ENCODE measurements at regions not wholly inside any gene's neighbourhood (a gene's known extent, or its start where the extent isn't known, plus 50 kb on each side); places are given as distances from the start of the nearest gene placed in this dataset.
"Not testable (repeated sequence)": the region's sequence is repeated elsewhere in the genome, so short reads cannot be mapped to it uniquely, and the experiment has no call there.

DNA sequence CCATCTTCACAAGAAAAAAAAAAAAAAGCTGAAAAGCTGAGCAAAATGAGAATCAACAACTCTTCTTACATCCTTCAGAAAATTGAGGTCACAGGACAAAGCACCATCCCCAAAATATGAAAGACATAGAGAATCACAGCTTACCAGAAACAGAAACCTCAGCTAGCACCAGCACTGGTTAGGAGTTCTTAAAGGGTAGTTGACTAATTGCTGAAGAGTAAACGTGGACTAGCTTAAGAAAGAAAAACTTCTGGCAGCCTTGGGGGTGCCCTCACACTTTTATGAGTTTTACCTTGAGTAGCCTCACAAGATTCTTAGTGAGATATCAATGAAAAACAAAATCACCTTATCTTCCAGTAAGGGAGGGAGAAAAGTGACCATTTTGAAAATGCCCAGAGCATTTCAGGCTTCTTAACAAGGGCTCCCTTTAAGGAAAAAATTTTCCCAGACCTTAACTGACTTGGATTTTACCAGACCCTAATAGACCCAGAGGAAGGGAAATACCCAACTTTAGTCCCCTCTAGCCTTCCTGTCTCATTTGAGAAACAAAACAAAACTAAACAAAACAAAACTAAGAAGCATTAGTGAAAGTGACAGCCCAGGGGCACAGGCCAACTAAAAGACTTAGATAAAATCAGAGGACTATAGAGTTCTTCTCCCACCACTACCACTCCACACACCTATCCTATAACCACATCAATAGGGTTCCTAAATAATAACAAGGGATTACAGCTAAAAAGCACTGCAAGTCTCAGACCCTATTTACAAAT, 888.6 kb downstream of the DIAPH3 start:
- H3K9me3 ChIP-seq (ENCODE audit: control insufficient read depth, insufficient read depth, low read length), result no peaks in the 10 kb centered on the region
- no CpG with 5 or more reads among the region's 1 CpG for WGBS (ENCODE audit: insufficient coverage)
- H3K4me3 ChIP-seq (ENCODE audit: low read depth, low read length), result no peak overlapping the region

DNA sequence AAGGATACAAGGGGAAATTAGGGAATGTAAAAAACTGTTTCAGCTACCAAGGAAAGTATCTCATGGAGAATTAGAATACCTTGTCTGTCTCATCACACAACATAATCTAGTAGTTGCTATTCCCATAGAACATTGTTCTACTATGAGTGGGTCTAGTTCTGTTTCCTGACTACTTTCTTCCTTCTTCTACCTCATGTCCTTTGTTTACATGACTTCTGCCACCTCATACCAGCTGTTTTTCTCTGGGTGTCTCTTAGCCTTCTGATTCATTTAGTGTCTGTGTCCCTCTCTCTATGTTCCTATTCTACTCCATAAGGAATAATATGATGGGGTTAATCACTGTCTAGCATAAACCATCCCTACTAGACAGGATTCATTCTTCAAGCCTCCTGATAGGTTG, 887.3 kb downstream of the DIAPH3 start:
- no peaks in the 10 kb centered on the region for H3K9me3 ChIP-seq (ENCODE audit: control insufficient read depth, insufficient read depth, low read length)
- DNase-seq (ENCODE audit: low read depth in 4 of 6, low spot score in 6 of 6), result no peak
- H3K36me3 ChIP-seq (ENCODE audit: control insufficient read depth, insufficient read depth, low read length), result no peaks in the 10 kb centered on the region
- H3K4me3 ChIP-seq (ENCODE audit: low read depth, low read length), result no peak overlapping the region
- H3K4me1 ChIP-seq (ENCODE audit: control insufficient read depth, insufficient read depth, low read length), result no peaks in the 10 kb centered on the region
- no peaks in the 10 kb centered on the region for H3K27me3 ChIP-seq (ENCODE audit: control insufficient read depth, insufficient read depth, low read length)
- H3K27ac ChIP-seq (ENCODE audit: low read depth, low read length), result no peak overlapping the region

More for the DNA sequence above, 888.6 kb downstream of the DIAPH3 start:
- Histone ChIP-seq H3K36me3 (ENCODE audit: control insufficient read depth, insufficient read depth, low read length) (no peaks in the 10 kb centered on the region), H3K27me3 (ENCODE audit: control insufficient read depth, insufficient read depth, low read length) (no peaks in the 10 kb centered on the region), H3K4me1 (ENCODE audit: control insufficient read depth, insufficient read depth, low read length) (no peaks in the 10 kb centered on the region), H3K27ac (ENCODE audit: low read depth, low read length) (no peak overlapping the region)
- no peak for DNase-seq (ENCODE audit: low read depth in 4 of 6, low spot score in 6 of 6)

DNA sequence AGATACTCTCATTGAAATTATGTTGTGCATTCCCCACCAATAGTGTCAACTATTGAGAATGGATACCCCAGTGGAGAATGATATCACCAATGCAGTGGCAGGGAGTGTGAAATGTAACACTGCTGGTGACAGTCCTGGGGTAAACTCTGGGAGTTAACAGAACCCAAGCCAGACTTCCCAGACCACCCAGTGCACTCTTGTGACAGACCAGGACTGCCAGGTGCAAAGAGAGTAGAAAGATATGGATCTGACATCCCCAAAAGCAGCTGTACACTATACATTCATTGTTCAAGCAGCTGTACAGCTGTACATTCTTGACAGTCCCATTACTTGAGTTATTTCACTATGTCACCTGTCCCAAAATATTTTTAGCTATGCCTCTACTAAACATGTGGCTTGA, 886.6 kb downstream of the DIAPH3 start:
- DNase-seq (ENCODE audit: low read depth in 4 of 6, low spot score in 6 of 6), result no peak
- no peak overlapping the region for H3K4me3 ChIP-seq (ENCODE audit: low read depth, low read length)
- no peaks in the 10 kb centered on the region for H3K36me3 ChIP-seq (ENCODE audit: control insufficient read depth, insufficient read depth, low read length)
- no peak overlapping the region for H3K27ac ChIP-seq (ENCODE audit: low read depth, low read length)
- H3K9me3 ChIP-seq (ENCODE audit: control insufficient read depth, insufficient read depth, low read length), result no peaks in the 10 kb centered on the region
- no peaks in the 10 kb centered on the region for H3K4me1 ChIP-seq (ENCODE audit: control insufficient read depth, insufficient read depth, low read length)
- H3K27me3 ChIP-seq (ENCODE audit: control insufficient read depth, insufficient read depth, low read length), result no peaks in the 10 kb centered on the region

DNA sequence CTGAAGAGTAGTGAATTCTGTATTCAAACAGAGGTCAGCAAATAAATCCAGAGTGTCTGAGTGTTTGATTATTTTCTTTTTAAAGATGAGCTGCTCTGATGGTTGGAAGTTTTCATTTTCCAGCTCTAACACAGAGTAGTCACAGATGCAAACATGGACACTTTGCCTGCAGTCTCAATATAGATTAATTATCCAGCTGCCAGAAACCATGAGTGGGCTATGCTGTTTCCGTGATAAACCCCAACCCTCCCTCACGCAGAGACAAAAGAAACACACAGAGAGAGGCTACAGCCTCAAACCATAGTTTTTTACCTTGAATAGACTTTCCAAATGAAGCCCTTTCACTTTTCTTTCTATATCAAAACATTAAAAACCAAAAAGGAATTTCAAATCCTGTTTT, 884.7 kb downstream of the DIAPH3 start:
- peak in 2 of 6 donors; percentile 32 to 72 for DNase-seq (ENCODE audit: low read depth in 4 of 6, low spot score in 6 of 6)
- no peak overlapping the region for H3K27ac ChIP-seq (ENCODE audit: low read depth, low read length)
- H3K4me3 ChIP-seq (ENCODE audit: low read depth, low read length), result no peak overlapping the region
- no peaks in the 10 kb centered on the region for H3K27me3 ChIP-seq (ENCODE audit: control insufficient read depth, insufficient read depth, low read length)
- H3K36me3 ChIP-seq (ENCODE audit: control insufficient read depth, insufficient read depth, low read length), result no peaks in the 10 kb centered on the region
- H3K4me1 ChIP-seq (ENCODE audit: control insufficient read depth, insufficient read depth, low read length), result no peaks in the 10 kb centered on the region
- WGBS (ENCODE audit: insufficient coverage), result 32% methylated on average over 2 of the region's 2 CpGs
- no peaks in the 10 kb centered on the region for H3K9me3 ChIP-seq (ENCODE audit: control insufficient read depth, insufficient read depth, low read length)

DNA sequence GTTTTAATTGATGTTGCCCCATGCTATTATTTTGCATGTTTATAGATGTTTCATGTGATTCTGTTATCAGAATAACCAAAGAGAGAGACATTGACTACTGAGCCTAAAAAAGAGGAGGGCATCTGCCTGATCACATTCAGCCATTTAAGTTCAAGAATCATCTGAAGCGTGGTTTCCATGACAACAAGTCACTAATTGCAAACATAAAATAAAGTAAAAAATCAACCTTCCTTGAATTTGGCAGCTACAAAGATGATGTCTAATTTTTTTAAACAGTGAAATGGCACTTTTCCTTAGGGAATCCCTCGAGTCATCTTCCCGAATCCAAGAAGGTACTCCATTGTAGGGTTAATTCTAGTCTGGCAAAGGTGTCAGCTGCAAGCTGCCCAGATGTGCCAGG, 884.2 kb downstream of the DIAPH3 start:
- peak in 2 of 6 donors; percentile 28 to 81 for DNase-seq (ENCODE audit: low read depth in 4 of 6, low spot score in 6 of 6)
- Histone ChIP-seq H3K4me1 (ENCODE audit: control insufficient read depth, insufficient read depth, low read length) (no peaks in the 10 kb centered on the region), H3K9me3 (ENCODE audit: control insufficient read depth, insufficient read depth, low read length) (no peaks in the 10 kb centered on the region), H3K27ac (ENCODE audit: low read depth, low read length) (no peak overlapping the region), H3K4me3 (ENCODE audit: low read depth, low read length) (no peak overlapping the region), H3K27me3 (ENCODE audit: control insufficient read depth, insufficient read depth, low read length) (no peaks in the 10 kb centered on the region), H3K36me3 (ENCODE audit: control insufficient read depth, insufficient read depth, low read length) (no peaks in the 10 kb centered on the region)
- WGBS (ENCODE audit: insufficient coverage), result no CpG with 5 or more reads among the region's 3 CpGs

DNA sequence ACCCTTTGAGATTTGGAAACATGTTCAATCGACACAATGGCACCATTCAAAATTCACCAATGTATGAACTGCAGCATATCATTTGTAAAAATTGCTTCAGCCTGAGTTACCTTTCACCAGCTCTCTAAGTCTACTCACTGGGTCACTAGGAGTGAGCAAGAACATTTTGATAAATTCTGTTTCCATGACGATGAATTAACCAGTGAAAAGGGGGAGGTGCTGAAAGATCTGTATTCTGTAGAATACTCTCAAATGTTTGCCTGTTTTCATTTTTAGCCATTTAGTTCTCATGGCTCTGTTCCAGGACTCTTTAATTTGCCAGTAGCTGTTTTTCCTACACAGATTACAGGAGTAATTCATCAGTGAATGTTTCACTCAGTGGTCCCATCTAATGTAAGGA, 883.4 kb downstream of the DIAPH3 start:
- H3K36me3 ChIP-seq (ENCODE audit: control insufficient read depth, insufficient read depth, low read length), result no peaks in the 10 kb centered on the region
- no peaks in the 10 kb centered on the region for H3K9me3 ChIP-seq (ENCODE audit: control insufficient read depth, insufficient read depth, low read length)
- no peaks in the 10 kb centered on the region for H3K4me1 ChIP-seq (ENCODE audit: control insufficient read depth, insufficient read depth, low read length)
- H3K27me3 ChIP-seq (ENCODE audit: control insufficient read depth, insufficient read depth, low read length), result no peaks in the 10 kb centered on the region
- peak in 2 of 6 donors; percentile 77 to 90 for DNase-seq (ENCODE audit: low read depth in 4 of 6, low spot score in 6 of 6)
- no peak overlapping the region for H3K27ac ChIP-seq (ENCODE audit: low read depth, low read length)
- WGBS (ENCODE audit: insufficient coverage), result 22% methylated on average over 1 of the region's 2 CpGs
- H3K4me3 ChIP-seq (ENCODE audit: low read depth, low read length), result no peak overlapping the region

DNA sequence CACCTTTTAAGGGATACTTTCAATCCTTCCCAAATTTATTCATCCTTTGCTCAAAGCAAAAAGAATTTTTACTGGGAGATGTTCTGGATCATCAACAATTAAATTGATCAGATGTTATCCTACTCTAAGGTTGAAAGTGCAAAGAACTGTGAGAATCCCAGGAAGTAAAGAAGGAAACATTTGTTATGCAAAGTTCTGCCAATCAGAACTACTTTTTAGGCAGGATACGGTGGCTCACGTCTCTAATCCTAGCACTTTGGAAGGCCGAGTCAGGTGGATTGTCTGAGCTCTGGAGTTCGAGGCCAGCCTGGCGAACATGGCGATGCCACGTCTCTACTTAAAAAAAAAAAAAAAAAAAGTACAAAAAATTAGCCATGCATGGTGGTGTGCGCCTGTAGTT, 882.3 kb downstream of the DIAPH3 start:
- WGBS (ENCODE audit: insufficient coverage), result 81% methylated on average over 3 of the region's 8 CpGs
- Histone ChIP-seq H3K27me3 (ENCODE audit: control insufficient read depth, insufficient read depth, low read length) (no peaks in the 10 kb centered on the region), H3K4me1 (ENCODE audit: control insufficient read depth, insufficient read depth, low read length) (no peaks in the 10 kb centered on the region), H3K4me3 (ENCODE audit: low read depth, low read length) (no peak overlapping the region), H3K9me3 (ENCODE audit: control insufficient read depth, insufficient read depth, low read length) (no peaks in the 10 kb centered on the region), H3K36me3 (ENCODE audit: control insufficient read depth, insufficient read depth, low read length) (no peaks in the 10 kb centered on the region), H3K27ac (ENCODE audit: low read depth, low read length) (no peak overlapping the region)
- DNase-seq (ENCODE audit: low read depth in 4 of 6, low spot score in 6 of 6), result no peak

DNA sequence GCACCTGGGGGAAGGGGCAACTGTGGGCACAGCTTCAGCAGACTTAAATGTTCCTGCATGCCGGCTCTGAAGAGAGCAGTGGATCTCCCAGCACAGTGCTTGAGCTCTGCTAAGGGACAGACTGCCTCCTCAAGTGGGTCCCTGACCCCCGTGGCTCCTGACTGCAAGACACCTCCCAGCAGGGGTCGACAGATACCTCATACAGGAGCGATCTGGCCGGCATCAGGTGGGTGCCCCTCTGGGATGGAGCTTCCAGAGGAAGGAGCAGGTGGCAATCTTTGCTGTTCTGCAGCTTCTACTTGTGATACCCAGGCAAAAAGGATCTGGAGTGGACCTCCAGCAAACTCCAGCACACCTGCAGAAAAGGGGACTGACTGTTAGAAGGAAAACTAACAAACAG, 871.5 kb downstream of the DIAPH3 start:
- H3K36me3 ChIP-seq (ENCODE audit: control insufficient read depth, insufficient read depth, low read length); H3K4me1 ChIP-seq (ENCODE audit: control insufficient read depth, insufficient read depth, low read length); DNase-seq (ENCODE audit: low read depth in 4 of 6, low spot score in 6 of 6); H3K4me3 ChIP-seq (ENCODE audit: low read depth, low read length); H3K27me3 ChIP-seq (ENCODE audit: control insufficient read depth, insufficient read depth, low read length); H3K9me3 ChIP-seq (ENCODE audit: control insufficient read depth, insufficient read depth, low read length); H3K27ac ChIP-seq (ENCODE audit: low read depth, low read length): not testable (repeated sequence)
- 94% methylated on average over 4 of the region's 5 CpGs for WGBS (ENCODE audit: insufficient coverage)

DNA sequence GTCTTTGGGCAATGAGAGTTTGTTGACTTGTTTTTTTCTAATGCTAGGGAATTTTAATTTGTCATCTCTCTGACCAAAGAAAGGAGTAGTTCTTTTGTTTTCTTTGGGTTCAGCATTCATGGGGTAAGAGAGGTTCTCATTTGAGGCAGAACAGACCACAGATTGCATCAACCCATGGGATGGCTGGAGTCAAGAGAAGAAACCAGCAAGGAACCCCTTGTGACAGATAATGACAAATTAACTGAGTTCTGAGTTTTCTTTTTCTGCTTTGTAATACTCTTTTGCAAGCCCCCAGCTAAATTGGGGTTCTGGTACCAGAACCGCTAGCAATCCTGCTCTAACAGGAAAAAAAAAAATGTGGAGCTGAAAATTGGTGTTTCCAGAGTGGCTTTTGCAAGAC, 864.1 kb downstream of the DIAPH3 start:
- 100% methylated on average over 1 of the region's 1 CpG for WGBS (ENCODE audit: insufficient coverage)
- Histone ChIP-seq H3K4me3 (ENCODE audit: low read depth, low read length) (no peak overlapping the region), H3K27ac (ENCODE audit: low read depth, low read length) (no peak overlapping the region), H3K36me3 (ENCODE audit: control insufficient read depth, insufficient read depth, low read length) (no peaks in the 10 kb centered on the region), H3K4me1 (ENCODE audit: control insufficient read depth, insufficient read depth, low read length) (peaks cover 5% of the 10 kb centered on the region), H3K9me3 (ENCODE audit: control insufficient read depth, insufficient read depth, low read length) (no peaks in the 10 kb centered on the region), H3K27me3 (ENCODE audit: control insufficient read depth, insufficient read depth, low read length) (no peaks in the 10 kb centered on the region)
- no peak for DNase-seq (ENCODE audit: low read depth in 4 of 6, low spot score in 6 of 6)

DNA sequence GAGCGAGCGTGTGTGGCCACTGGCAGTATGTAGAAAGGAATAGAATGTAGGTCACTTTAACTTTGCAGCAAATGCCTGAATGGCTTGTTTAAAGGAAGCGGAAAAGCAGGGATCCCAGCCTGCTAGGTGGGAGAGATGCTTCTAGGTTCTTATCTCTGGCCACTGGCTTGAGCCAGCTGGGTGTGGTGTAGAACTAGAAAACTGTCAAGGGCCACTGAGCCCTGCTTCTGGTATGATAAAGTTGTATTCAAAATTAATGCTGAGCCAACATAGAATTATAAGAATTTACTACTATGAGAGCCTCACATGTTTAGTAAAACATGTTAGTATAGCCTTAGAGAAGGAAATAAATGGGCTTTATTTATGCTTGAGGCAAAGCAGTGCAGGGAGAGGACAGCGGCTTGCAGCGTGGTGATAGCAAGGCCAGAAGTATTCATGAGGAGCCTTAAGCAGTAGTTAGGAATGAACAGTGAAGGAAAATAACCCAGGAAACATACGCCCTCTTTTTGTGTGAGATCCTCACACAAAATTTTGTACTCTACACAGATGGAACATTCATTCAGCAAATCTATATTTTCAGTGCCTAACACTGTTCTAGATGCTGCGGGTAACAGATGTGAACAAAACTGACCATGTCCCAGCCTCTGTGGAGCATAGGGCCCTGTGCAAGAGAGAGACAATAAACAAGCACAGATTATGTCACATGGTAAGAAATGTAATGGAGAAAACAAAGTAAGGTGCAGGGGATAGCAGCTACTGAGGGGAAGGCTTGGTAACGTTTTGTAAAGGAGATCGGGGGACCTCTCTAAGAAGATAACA, 863.2 kb downstream of the DIAPH3 start:
- no peaks in the 10 kb centered on the region for H3K27me3 ChIP-seq (ENCODE audit: control insufficient read depth, insufficient read depth, low read length)
- H3K4me3 ChIP-seq (ENCODE audit: low read depth, low read length), result no peak overlapping the region
- WGBS (ENCODE audit: insufficient coverage), result 91% methylated on average over 7 of the region's 9 CpGs
- H3K9me3 ChIP-seq (ENCODE audit: control insufficient read depth, insufficient read depth, low read length), result no peaks in the 10 kb centered on the region
- H3K36me3 ChIP-seq (ENCODE audit: control insufficient read depth, insufficient read depth, low read length), result no peaks in the 10 kb centered on the region
- peaks cover 5% of the 10 kb centered on the region for H3K4me1 ChIP-seq (ENCODE audit: control insufficient read depth, insufficient read depth, low read length)
- no peak overlapping the region for H3K27ac ChIP-seq (ENCODE audit: low read depth, low read length)
- no peak for DNase-seq (ENCODE audit: low read depth in 4 of 6, low spot score in 6 of 6)

Data from spinal cord (tissue), 9 donors.